ENCODE measurements at regions not wholly inside any gene's neighbourhood (a gene's known extent, or its start where the extent isn't known, plus 50 kb on each side); places are given as distances from the start of the nearest gene placed in this dataset.

- TF ChIP-seq GATA3 (IDR thresholded peaks at IDR 0.05; ENCODE audit: low read depth, low read length) = no peak
- no peak for TF ChIP-seq GATA2 (IDR thresholded peaks at IDR 0.05; ENCODE audit: low read depth, low read length)
Observed at GRCh38 chr4:14132301-14132700, 504.8 kb upstream of the BOD1L1 start.

Measured in SH-SY5Y (cell line).